ENCODE measurements at regions not wholly inside any gene's neighbourhood (a gene's known extent, or its start where the extent isn't known, plus 50 kb on each side); places are given as distances from the start of the nearest gene placed in this dataset.

DNA sequence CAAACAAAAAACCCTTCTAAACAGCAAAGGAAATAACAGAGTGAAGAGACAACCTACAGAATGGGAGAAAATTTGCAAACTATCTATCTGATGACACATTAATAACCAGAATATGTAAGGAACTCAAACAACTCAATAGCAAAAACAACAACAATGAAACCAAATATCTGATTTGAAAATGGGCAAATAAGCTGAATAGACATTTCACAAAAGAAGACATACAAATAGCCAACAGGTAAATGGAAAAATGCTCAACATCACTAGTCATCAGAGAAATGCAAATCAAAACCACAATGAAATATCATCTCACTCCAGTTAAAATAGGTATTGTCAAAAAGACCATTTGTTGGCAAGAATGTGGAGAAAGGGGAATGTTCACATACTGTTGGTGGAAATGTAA, 57.6 kb upstream of the RC3H1 start:
- TF ChIP-seq, protein P1, sequence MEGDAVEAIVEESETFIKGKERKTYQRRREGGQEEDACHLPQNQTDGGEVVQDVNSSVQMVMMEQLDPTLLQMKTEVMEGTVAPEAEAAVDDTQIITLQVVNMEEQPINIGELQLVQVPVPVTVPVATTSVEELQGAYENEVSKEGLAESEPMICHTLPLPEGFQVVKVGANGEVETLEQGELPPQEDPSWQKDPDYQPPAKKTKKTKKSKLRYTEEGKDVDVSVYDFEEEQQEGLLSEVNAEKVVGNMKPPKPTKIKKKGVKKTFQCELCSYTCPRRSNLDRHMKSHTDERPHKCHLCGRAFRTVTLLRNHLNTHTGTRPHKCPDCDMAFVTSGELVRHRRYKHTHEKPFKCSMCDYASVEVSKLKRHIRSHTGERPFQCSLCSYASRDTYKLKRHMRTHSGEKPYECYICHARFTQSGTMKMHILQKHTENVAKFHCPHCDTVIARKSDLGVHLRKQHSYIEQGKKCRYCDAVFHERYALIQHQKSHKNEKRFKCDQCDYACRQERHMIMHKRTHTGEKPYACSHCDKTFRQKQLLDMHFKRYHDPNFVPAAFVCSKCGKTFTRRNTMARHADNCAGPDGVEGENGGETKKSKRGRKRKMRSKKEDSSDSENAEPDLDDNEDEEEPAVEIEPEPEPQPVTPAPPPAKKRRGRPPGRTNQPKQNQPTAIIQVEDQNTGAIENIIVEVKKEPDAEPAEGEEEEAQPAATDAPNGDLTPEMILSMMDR (IDR thresholded peaks at IDR 0.05) = no peak
- no peak for TF ChIP-seq POLR2A (IDR thresholded peaks at IDR 0.05)
